ENCODE measurements at regions not wholly inside any gene's neighbourhood (a gene's known extent, or its start where the extent isn't known, plus 50 kb on each side); places are given as distances from the start of the nearest gene placed in this dataset.

- no peak overlapping the region for H3K4me3 ChIP-seq (ENCODE audit: low read length)
- H3K36me3 ChIP-seq (ENCODE audit: insufficient read depth, low read length), result no peaks in the 10 kb centered on the region
- H3K27ac ChIP-seq (ENCODE audit: low read depth, low read length), result no peak overlapping the region
- no peaks in the 10 kb centered on the region for H3K27me3 ChIP-seq (ENCODE audit: insufficient read depth, low read length)
- no peak overlapping the region for H3K9ac ChIP-seq (ENCODE audit: low read depth, low read length)
- no peaks in the 10 kb centered on the region for H3K9me3 ChIP-seq (ENCODE audit: insufficient read depth, low read depth, low read length)
- 0 out of 2 replicates have a peak, but pooled peaks cover 3% of the 10 kb centered on the region for H3K4me1 ChIP-seq (ENCODE audit: insufficient read depth, low read length)
Observed at GRCh38 chr12:42639556-42639955, 50.0 kb upstream of the PRICKLE1 start.
